ENCODE measurements at regions not wholly inside any gene's neighbourhood (a gene's known extent, or its start where the extent isn't known, plus 50 kb on each side); places are given as distances from the start of the nearest gene placed in this dataset.
A peak's percentile ranks its signal among the peaks of the same experiment; 100 is the strongest.

DNA sequence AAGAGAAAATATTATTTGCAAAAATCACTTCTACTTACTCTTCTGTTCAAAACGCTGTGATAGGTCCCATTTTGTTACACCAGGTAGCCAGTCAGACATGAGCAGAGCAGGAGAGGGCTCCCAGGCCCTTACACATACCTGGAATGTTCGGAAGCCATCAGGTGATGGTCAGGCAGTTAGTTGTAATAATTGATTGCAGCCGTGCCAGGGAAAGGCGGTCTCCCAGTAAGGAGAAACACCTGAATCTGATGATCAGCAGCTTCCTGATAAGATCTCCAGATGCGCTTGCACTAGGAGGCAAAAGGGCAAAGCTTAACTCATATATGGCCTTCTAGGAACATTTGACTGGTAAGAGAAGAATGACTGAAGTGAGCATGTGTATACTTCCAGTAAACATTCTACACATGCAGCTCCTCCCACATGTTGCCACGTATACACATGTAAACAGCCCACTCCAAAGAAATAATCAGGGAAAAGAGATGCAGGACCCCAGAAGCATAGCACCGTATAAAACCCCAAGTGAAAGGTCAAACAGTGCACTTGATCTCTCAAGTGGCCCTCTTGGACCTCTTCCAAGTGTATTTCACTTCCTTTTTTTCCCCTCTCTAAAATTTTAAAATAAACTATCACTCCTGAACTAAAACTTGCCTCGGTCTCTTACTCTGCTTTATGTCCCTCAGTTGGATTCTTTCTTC, 1338.0 kb downstream of the FSTL5 start:
- Histone ChIP-seq H3K27me3 (ENCODE audit: low read length) (no peaks in the 10 kb centered on the region), H3K79me2 (ENCODE audit: low read length) (no peaks in the 10 kb centered on the region), H3K4me2 (ENCODE audit: low read depth, low read length, poor library complexity, severe bottlenecking) (no peak overlapping the region), H3K27ac (ENCODE audit: low read length) (no peak overlapping the region), H3K9me3 (ENCODE audit: low read length) (peaks cover 30% of the 10 kb centered on the region), H3K4me1 (ENCODE audit: low read length) (no peaks in the 10 kb centered on the region), H3K4me3 (ENCODE audit: low read length) (no peak overlapping the region), H3K9me2 (replicated peaks; ENCODE audit: insufficient read depth, low read length) (no peaks in the 10 kb centered on the region), H3K9ac (ENCODE audit: low read length) (no peak overlapping the region), H3K36me3 (ENCODE audit: insufficient read depth, low read length) (no peaks in the 10 kb centered on the region), H4K20me1 (ENCODE audit: insufficient read depth, low read depth, low read length) (no peaks in the 10 kb centered on the region), H2AFZ (ENCODE audit: low read length) (peak overlapping the region; percentile 49; the same call in 1 of the 2 replicates)
- DNase-seq, result no peak

DNA sequence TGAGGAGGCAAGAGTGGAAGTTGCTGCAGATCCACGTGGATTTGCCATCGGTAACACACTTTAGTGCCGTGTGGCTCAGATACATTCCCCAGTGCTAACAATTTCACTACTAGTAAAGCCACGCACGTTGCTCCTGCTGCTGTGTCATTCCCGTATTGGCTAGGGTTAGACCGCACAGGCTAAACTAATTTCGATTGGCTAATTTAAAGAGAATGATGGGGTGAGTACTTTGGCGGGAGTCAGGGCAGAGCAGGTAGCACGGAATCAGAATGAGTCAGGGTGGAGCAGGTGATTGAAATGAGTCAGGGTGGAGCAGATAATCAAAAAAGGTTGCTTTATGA, 1337.5 kb downstream of the FSTL5 start:
- DNase-seq, result no peak
- no peaks in the 10 kb centered on the region for H3K36me3 ChIP-seq (ENCODE audit: insufficient read depth, low read length)
- no peaks in the 10 kb centered on the region for H3K27me3 ChIP-seq (ENCODE audit: low read length)
- H3K9me2 ChIP-seq (replicated peaks; ENCODE audit: insufficient read depth, low read length), result no peaks in the 10 kb centered on the region
- no peak overlapping the region for H3K27ac ChIP-seq (ENCODE audit: low read length)
- H4K20me1 ChIP-seq (ENCODE audit: insufficient read depth, low read depth, low read length), result no peaks in the 10 kb centered on the region
- H3K9ac ChIP-seq (ENCODE audit: low read length), result no peak overlapping the region
- H3K79me2 ChIP-seq (ENCODE audit: low read length), result no peaks in the 10 kb centered on the region
- H3K4me2 ChIP-seq (ENCODE audit: low read depth, low read length, poor library complexity, severe bottlenecking), result no peak overlapping the region
- no peaks in the 10 kb centered on the region for H3K4me1 ChIP-seq (ENCODE audit: low read length)
- peaks cover 32% of the 10 kb centered on the region for H3K9me3 ChIP-seq (ENCODE audit: low read length)
- H3K4me3 ChIP-seq (ENCODE audit: low read length), result no peak overlapping the region
- H2AFZ ChIP-seq (ENCODE audit: low read length), result no peak overlapping the region

DNA sequence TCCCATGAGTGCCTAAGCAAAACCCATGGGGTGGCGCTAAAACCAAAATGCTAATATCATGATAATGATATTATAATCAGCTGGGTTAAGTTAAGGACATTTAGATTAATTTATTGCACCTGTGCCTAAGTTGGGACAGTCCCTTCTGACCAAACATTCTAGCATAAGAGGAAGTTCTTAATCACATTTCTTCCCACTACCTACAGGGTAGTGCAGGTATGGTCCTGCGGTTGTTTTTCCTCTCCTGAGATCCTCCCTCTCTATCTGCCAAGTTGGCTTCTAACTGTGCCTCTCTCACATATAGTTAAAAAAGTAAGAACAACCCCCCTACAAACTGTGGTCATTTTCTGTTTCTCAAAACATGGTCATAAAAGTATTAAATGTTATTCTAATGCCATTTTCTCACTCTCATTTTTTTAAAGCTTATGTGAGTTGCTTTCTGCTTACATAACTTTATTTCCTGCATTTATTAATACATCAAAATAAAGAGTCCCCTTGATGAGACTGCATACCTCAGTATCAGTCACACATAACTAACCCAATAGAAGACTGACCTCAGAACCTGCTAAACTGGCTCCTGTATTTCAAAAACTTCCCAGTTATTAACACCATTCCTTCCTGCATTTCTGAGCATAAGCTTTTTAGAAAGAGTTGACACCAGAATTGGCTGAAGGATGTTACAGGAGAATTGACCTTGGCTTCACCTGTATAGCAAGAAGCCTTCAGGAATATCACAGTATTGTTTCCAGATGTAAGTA, 1332.5 kb downstream of the FSTL5 start:
- Histone ChIP-seq H4K20me1 (ENCODE audit: insufficient read depth, low read depth, low read length) (no peaks in the 10 kb centered on the region), H3K79me2 (ENCODE audit: low read length) (no peaks in the 10 kb centered on the region), H2AFZ (ENCODE audit: low read length) (no peak overlapping the region), H3K36me3 (ENCODE audit: insufficient read depth, low read length) (no peaks in the 10 kb centered on the region), H3K27ac (ENCODE audit: low read length) (no peak overlapping the region), H3K4me3 (ENCODE audit: low read length) (no peak overlapping the region), H3K27me3 (ENCODE audit: low read length) (no peaks in the 10 kb centered on the region), H3K9me2 (replicated peaks; ENCODE audit: insufficient read depth, low read length) (no peaks in the 10 kb centered on the region), H3K4me2 (ENCODE audit: low read depth, low read length, poor library complexity, severe bottlenecking) (no peak overlapping the region), H3K9me3 (ENCODE audit: low read length) (peaks cover 30% of the 10 kb centered on the region), H3K4me1 (ENCODE audit: low read length) (no peaks in the 10 kb centered on the region), H3K9ac (ENCODE audit: low read length) (no peak overlapping the region)
- DNase-seq, result no peak

DNA sequence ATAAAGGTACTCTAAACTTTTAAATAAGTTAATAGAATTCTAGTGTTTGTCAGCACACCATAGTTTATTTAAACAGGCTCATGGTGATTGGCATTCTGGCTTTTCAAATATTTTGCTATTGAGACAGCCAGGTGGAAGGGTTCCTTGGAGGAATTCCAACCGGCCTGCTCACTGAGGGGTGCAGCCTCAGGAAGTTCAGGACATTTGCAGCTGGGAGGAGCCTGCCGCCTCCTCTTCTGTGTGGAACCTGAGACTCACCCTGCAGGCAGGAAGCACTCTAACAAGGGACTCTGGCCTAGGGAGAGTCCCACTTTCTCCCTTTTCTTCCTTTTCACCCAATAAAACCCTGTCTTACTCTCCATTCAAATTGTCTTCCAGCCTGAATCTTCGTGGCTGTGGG, 1328.0 kb downstream of the FSTL5 start:
- Histone ChIP-seq H3K9ac (ENCODE audit: low read length) (no peak overlapping the region), H3K27ac (ENCODE audit: low read length) (no peak overlapping the region), H3K4me1 (ENCODE audit: low read length) (no peaks in the 10 kb centered on the region), H3K36me3 (ENCODE audit: insufficient read depth, low read length) (no peaks in the 10 kb centered on the region), H4K20me1 (ENCODE audit: insufficient read depth, low read depth, low read length) (no peaks in the 10 kb centered on the region), H3K9me2 (replicated peaks; ENCODE audit: insufficient read depth, low read length) (no peaks in the 10 kb centered on the region), H3K4me2 (ENCODE audit: low read depth, low read length, poor library complexity, severe bottlenecking) (no peak overlapping the region), H2AFZ (ENCODE audit: low read length) (no peak overlapping the region), H3K79me2 (ENCODE audit: low read length) (no peaks in the 10 kb centered on the region), H3K4me3 (ENCODE audit: low read length) (no peak overlapping the region), H3K9me3 (ENCODE audit: low read length) (peaks cover 47% of the 10 kb centered on the region), H3K27me3 (ENCODE audit: low read length) (no peaks in the 10 kb centered on the region)
- DNase-seq, result no peak

DNA sequence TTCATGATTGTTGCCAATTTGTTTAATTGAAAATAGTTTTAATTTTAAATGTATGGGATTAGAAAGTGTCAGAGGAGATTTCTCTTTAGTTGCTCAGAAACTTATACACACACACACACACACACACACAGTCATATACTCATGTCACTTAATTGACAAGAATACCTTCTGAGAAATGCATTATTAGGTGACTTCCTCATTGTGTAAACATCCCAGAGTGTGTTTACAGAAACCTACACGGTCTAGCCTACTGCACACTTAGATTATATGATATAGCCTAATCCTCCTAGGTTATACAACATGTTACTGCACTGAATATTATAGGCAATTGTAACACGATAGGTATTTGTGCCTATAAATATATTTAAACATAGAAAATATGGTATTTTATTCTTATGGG, 1327.4 kb downstream of the FSTL5 start:
- H4K20me1 ChIP-seq (ENCODE audit: insufficient read depth, low read depth, low read length), result no peaks in the 10 kb centered on the region
- H3K36me3 ChIP-seq (ENCODE audit: insufficient read depth, low read length), result no peaks in the 10 kb centered on the region
- H3K9me3 ChIP-seq (ENCODE audit: low read length), result peaks cover 47% of the 10 kb centered on the region
- no peaks in the 10 kb centered on the region for H3K79me2 ChIP-seq (ENCODE audit: low read length)
- no peak overlapping the region for H3K4me3 ChIP-seq (ENCODE audit: low read length)
- no peaks in the 10 kb centered on the region for H3K9me2 ChIP-seq (replicated peaks; ENCODE audit: insufficient read depth, low read length)
- H3K27me3 ChIP-seq (ENCODE audit: low read length), result no peaks in the 10 kb centered on the region
- H3K4me2 ChIP-seq (ENCODE audit: low read depth, low read length, poor library complexity, severe bottlenecking), result no peak overlapping the region
- DNase-seq, result no peak
- H3K9ac ChIP-seq (ENCODE audit: low read length), result no peak overlapping the region
- H3K4me1 ChIP-seq (ENCODE audit: low read length), result no peaks in the 10 kb centered on the region
- H2AFZ ChIP-seq (ENCODE audit: low read length), result no peak overlapping the region
- H3K27ac ChIP-seq (ENCODE audit: low read length), result no peak overlapping the region

- H3K36me3 ChIP-seq (ENCODE audit: insufficient read depth, low read length), result no peaks in the 10 kb centered on the region
- H3K4me2 ChIP-seq (ENCODE audit: low read depth, low read length, poor library complexity, severe bottlenecking), result no peak overlapping the region
- no peaks in the 10 kb centered on the region for H3K9me2 ChIP-seq (replicated peaks; ENCODE audit: insufficient read depth, low read length)
- no peak overlapping the region for H3K4me3 ChIP-seq (ENCODE audit: low read length)
- H3K27ac ChIP-seq (ENCODE audit: low read length), result no peak overlapping the region
- H3K27me3 ChIP-seq (ENCODE audit: low read length), result no peaks in the 10 kb centered on the region
- H4K20me1 ChIP-seq (ENCODE audit: insufficient read depth, low read depth, low read length), result no peaks in the 10 kb centered on the region
- H3K9ac ChIP-seq (ENCODE audit: low read length), result no peak overlapping the region
- DNase-seq, result no peak
- H3K4me1 ChIP-seq (ENCODE audit: low read length), result no peaks in the 10 kb centered on the region
- peaks cover 61% of the 10 kb centered on the region for H3K9me3 ChIP-seq (ENCODE audit: low read length)
- no peaks in the 10 kb centered on the region for H3K79me2 ChIP-seq (ENCODE audit: low read length)
- H2AFZ ChIP-seq (ENCODE audit: low read length), result no peak overlapping the region
Observed at GRCh38 chr4:160846121-160846520, 1317.7 kb downstream of the FSTL5 start.

DNA sequence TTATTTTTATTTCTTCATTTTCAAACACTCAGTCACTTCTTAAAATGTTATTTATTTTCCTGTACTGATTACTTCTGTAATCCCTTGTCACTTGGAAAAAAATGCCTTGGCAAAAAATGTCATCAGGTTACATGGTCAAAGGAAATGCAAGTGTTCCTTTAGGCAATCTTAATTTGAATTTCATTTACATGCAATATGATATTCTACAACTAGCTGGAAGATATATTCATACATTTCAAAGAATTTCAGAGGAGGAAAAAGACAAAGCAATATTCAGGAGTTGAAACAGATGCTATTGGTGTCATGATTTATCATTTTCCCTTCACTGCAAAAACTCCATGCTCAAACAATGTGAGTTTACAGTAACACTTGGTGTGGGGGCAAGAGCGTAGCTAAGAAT, 1316.6 kb downstream of the FSTL5 start:
- Histone ChIP-seq H3K4me1 (ENCODE audit: low read length) (no peaks in the 10 kb centered on the region), H3K4me3 (ENCODE audit: low read length) (no peak overlapping the region), H3K36me3 (ENCODE audit: insufficient read depth, low read length) (no peaks in the 10 kb centered on the region), H4K20me1 (ENCODE audit: insufficient read depth, low read depth, low read length) (no peaks in the 10 kb centered on the region), H3K9me2 (replicated peaks; ENCODE audit: insufficient read depth, low read length) (no peaks in the 10 kb centered on the region), H2AFZ (ENCODE audit: low read length) (no peak overlapping the region), H3K9me3 (ENCODE audit: low read length) (peaks cover 60% of the 10 kb centered on the region), H3K27ac (ENCODE audit: low read length) (no peak overlapping the region), H3K4me2 (ENCODE audit: low read depth, low read length, poor library complexity, severe bottlenecking) (no peak overlapping the region), H3K79me2 (ENCODE audit: low read length) (no peaks in the 10 kb centered on the region), H3K9ac (ENCODE audit: low read length) (no peak overlapping the region), H3K27me3 (ENCODE audit: low read length) (no peaks in the 10 kb centered on the region)
- no peak for DNase-seq

- no peak overlapping the region for H2AFZ ChIP-seq (ENCODE audit: low read length)
- H3K4me2 ChIP-seq (ENCODE audit: low read depth, low read length, poor library complexity, severe bottlenecking), result no peak overlapping the region
- no peaks in the 10 kb centered on the region for H3K27me3 ChIP-seq (ENCODE audit: low read length)
Observed at GRCh38 chr4:160848489-160848888, 1315.3 kb downstream of the FSTL5 start.

More at GRCh38 chr4:160848489-160848888, 1315.3 kb downstream of the FSTL5 start:
- Histone ChIP-seq H3K36me3 (ENCODE audit: insufficient read depth, low read length) (no peaks in the 10 kb centered on the region), H3K27ac (ENCODE audit: low read length) (no peak overlapping the region), H3K9me2 (replicated peaks; ENCODE audit: insufficient read depth, low read length) (no peaks in the 10 kb centered on the region), H3K9me3 (ENCODE audit: low read length) (peaks cover 51% of the 10 kb centered on the region), H3K4me3 (ENCODE audit: low read length) (no peak overlapping the region), H3K4me1 (ENCODE audit: low read length) (no peaks in the 10 kb centered on the region), H3K9ac (ENCODE audit: low read length) (no peak overlapping the region), H4K20me1 (ENCODE audit: insufficient read depth, low read depth, low read length) (no peaks in the 10 kb centered on the region), H3K79me2 (ENCODE audit: low read length) (no peaks in the 10 kb centered on the region)
- DNase-seq, result no peak

Measured in Karpas-422 (cell line).